ENCODE measurements at regions not wholly inside any gene's neighbourhood (a gene's known extent, or its start where the extent isn't known, plus 50 kb on each side); places are given as distances from the start of the nearest gene placed in this dataset.

GRCh38 chr6:4192173-4192572, 56.8 kb upstream of the ECI2 start:
- Histone ChIP-seq H3K4me2 (ENCODE audit: low read length) (no peak overlapping the region), H3F3A (ENCODE audit: low read length, unreplicated experiment) (no peaks in the 10 kb centered on the region), H3K27ac (ENCODE audit: low read length) (no peak overlapping the region), H3K4me1 (ENCODE audit: insufficient read depth, low read length) (no peaks in the 10 kb centered on the region), H3K27me3 (ENCODE audit: low read length) (no peaks in the 10 kb centered on the region), H3K9ac (ENCODE audit: low read length) (no peak overlapping the region), H3K9me2 (replicated peaks; ENCODE audit: low read length) (no peaks in the 10 kb centered on the region), H4K20me1 (ENCODE audit: low read length) (no peaks in the 10 kb centered on the region), H2AFZ (ENCODE audit: low read length) (no peak overlapping the region), H3K36me3 (ENCODE audit: low read depth, low read length) (no peaks in the 10 kb centered on the region), H3K9me3 (ENCODE audit: low read length) (no peaks in the 10 kb centered on the region), H3K79me2 (ENCODE audit: low read length) (no peaks in the 10 kb centered on the region), H3K4me3 (ENCODE audit: low read length) (no peak overlapping the region)
- CTCF ChIA-PET, result no interaction called here
- no peak for ATAC-seq
- BruUV-seq (replicated peaks), result no TSS peak
- intact Hi-C loops (cut with micrococcal nuclease), result no loop called here
- TF ChIP-seq EZH2 (IDR thresholded peaks at IDR 0.05; ENCODE audit: low read length, unreplicated experiment), result no peak
- TF ChIP-seq CTCF (conservative IDR thresholded peaks at IDR 0.05; ENCODE audit: low read depth, low read length), result no peak
- no peak for TF ChIP-seq EZH2phosphoT487 (IDR thresholded peaks at IDR 0.05; ENCODE audit: borderline replicate concordance, low read length)
- DNase-seq, result no peak
- POLR2A ChIA-PET (ENCODE audit: unreplicated experiment), result no interaction called here

- no peak overlapping the region for H3K4me3 ChIP-seq (ENCODE audit: low read length)
- H3K9me2 ChIP-seq (replicated peaks; ENCODE audit: low read length), result no peaks in the 10 kb centered on the region
- no peaks in the 10 kb centered on the region for H3K79me2 ChIP-seq (ENCODE audit: low read length)
- no peaks in the 10 kb centered on the region for H3K4me1 ChIP-seq (ENCODE audit: insufficient read depth, low read length)
- intact Hi-C loops (cut with micrococcal nuclease), result no loop called here
- no TSS peak for BruUV-seq (replicated peaks)
- H3K9ac ChIP-seq (ENCODE audit: low read length), result no peak overlapping the region
- H3K36me3 ChIP-seq (ENCODE audit: low read depth, low read length), result no peaks in the 10 kb centered on the region
- H3K4me2 ChIP-seq (ENCODE audit: low read length), result no peak overlapping the region
- ChIA-PET POLR2A (ENCODE audit: unreplicated experiment) (no interaction called here), CTCF (no interaction called here)
- no peak overlapping the region for H2AFZ ChIP-seq (ENCODE audit: low read length)
- no peak for DNase-seq
- ATAC-seq, result no peak
- H3K9me3 ChIP-seq (ENCODE audit: low read length), result no peaks in the 10 kb centered on the region
- no peaks in the 10 kb centered on the region for H4K20me1 ChIP-seq (ENCODE audit: low read length)
- TF ChIP-seq EZH2phosphoT487 (IDR thresholded peaks at IDR 0.05; ENCODE audit: borderline replicate concordance, low read length), result no peak
- TF ChIP-seq CTCF (conservative IDR thresholded peaks at IDR 0.05; ENCODE audit: low read depth, low read length), result no peak
- no peak for TF ChIP-seq EZH2 (IDR thresholded peaks at IDR 0.05; ENCODE audit: low read length, unreplicated experiment)
- H3F3A ChIP-seq (ENCODE audit: low read length, unreplicated experiment), result no peaks in the 10 kb centered on the region
- H3K27ac ChIP-seq (ENCODE audit: low read length), result no peak overlapping the region
- no peaks in the 10 kb centered on the region for H3K27me3 ChIP-seq (ENCODE audit: low read length)
Observed at GRCh38 chr6:4191271-4191721, 55.9 kb upstream of the ECI2 start.

- POLR2A ChIA-PET (ENCODE audit: unreplicated experiment), result no interaction called here
- CTCF ChIA-PET, result no interaction called here
- no peaks in the 10 kb centered on the region for H3K4me1 ChIP-seq (ENCODE audit: insufficient read depth, low read length)
- intact Hi-C loops (cut with micrococcal nuclease), result no loop called here
- no peaks in the 10 kb centered on the region for H3K27me3 ChIP-seq (ENCODE audit: low read length)
- TF ChIP-seq EZH2 (IDR thresholded peaks at IDR 0.05; ENCODE audit: low read length, unreplicated experiment), result no peak
- TF ChIP-seq CTCF (conservative IDR thresholded peaks at IDR 0.05; ENCODE audit: low read depth, low read length), result no peak
- TF ChIP-seq EZH2phosphoT487 (IDR thresholded peaks at IDR 0.05; ENCODE audit: borderline replicate concordance, low read length), result no peak
- H3K79me2 ChIP-seq (ENCODE audit: low read length), result no peaks in the 10 kb centered on the region
- H4K20me1 ChIP-seq (ENCODE audit: low read length), result no peaks in the 10 kb centered on the region
- no TSS peak for BruUV-seq (replicated peaks)
- no peak overlapping the region for H3K27ac ChIP-seq (ENCODE audit: low read length)
- no peaks in the 10 kb centered on the region for H3F3A ChIP-seq (ENCODE audit: low read length, unreplicated experiment)
- H2AFZ ChIP-seq (ENCODE audit: low read length), result no peak overlapping the region
- DNase-seq (no peak), ATAC-seq (no peak)
- no peaks in the 10 kb centered on the region for H3K9me2 ChIP-seq (replicated peaks; ENCODE audit: low read length)
- H3K4me2 ChIP-seq (ENCODE audit: low read length), result no peak overlapping the region
- H3K36me3 ChIP-seq (ENCODE audit: low read depth, low read length), result no peaks in the 10 kb centered on the region
- no peak overlapping the region for H3K4me3 ChIP-seq (ENCODE audit: low read length)
- H3K9ac ChIP-seq (ENCODE audit: low read length), result no peak overlapping the region
- no peaks in the 10 kb centered on the region for H3K9me3 ChIP-seq (ENCODE audit: low read length)
Observed at GRCh38 chr6:4189249-4189648, 53.9 kb upstream of the ECI2 start.
